ENCODE measurements at regions not wholly inside any gene's neighbourhood (a gene's known extent, or its start where the extent isn't known, plus 50 kb on each side); places are given as distances from the start of the nearest gene placed in this dataset.
"Not testable (repeated sequence)": the region's sequence is repeated elsewhere in the genome, so short reads cannot be mapped to it uniquely, and the experiment has no call there.

DNA sequence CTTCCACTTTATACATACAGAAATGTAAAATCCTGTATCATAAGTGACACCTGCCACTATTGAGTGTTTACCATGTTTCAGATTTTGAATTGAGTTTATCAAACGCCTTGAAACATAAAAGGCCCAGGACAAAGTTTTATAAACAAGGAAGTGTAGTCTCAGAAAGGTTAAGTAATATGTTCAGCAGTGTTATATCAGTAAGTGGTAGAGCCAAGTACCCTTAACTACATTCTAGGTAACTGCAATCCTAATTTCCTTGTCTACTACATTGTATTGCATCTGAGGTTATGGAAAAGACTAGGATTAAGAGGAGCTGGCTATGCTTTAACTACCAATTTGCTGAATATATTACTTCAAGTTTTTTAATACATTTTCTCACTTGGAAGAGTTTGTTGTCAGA is 641.6 kb downstream of the LRRC70 start:
- TF ChIP-seq, protein P1, sequence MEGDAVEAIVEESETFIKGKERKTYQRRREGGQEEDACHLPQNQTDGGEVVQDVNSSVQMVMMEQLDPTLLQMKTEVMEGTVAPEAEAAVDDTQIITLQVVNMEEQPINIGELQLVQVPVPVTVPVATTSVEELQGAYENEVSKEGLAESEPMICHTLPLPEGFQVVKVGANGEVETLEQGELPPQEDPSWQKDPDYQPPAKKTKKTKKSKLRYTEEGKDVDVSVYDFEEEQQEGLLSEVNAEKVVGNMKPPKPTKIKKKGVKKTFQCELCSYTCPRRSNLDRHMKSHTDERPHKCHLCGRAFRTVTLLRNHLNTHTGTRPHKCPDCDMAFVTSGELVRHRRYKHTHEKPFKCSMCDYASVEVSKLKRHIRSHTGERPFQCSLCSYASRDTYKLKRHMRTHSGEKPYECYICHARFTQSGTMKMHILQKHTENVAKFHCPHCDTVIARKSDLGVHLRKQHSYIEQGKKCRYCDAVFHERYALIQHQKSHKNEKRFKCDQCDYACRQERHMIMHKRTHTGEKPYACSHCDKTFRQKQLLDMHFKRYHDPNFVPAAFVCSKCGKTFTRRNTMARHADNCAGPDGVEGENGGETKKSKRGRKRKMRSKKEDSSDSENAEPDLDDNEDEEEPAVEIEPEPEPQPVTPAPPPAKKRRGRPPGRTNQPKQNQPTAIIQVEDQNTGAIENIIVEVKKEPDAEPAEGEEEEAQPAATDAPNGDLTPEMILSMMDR (conservative IDR thresholded peaks at IDR 0.05; ENCODE audit: low read depth, low read length) = no peak
- DNase-seq (ENCODE audit: low read depth) = no peak
- H3K4me3 ChIP-seq (ENCODE audit: low read depth, low read length) = no peak overlapping the region

DNA sequence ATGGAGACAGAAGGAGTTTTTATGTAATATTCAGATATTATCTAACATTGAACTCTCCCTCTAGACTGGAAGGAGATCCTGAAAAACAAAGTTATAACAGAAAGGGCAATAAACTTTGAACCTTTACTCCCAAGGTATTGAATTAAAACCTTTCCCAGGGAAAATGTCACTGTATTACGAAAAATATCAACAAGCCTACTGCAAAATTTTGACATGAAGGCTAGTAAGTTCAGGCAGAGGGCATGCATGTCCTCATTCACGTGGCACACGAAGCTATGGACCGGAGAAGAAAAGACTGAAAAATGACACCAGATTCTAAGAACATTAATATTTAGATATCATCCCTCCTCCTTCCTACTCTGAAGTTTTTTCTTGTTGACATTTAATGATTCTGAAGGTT is 638.8 kb downstream of the LRRC70 start:
- H3K4me3 ChIP-seq (ENCODE audit: low read depth, low read length) = no peak overlapping the region
- no peak for DNase-seq (ENCODE audit: low read depth)
- TF ChIP-seq, protein P1 (conservative IDR thresholded peaks at IDR 0.05; ENCODE audit: low read depth, low read length) = no peak

DNA sequence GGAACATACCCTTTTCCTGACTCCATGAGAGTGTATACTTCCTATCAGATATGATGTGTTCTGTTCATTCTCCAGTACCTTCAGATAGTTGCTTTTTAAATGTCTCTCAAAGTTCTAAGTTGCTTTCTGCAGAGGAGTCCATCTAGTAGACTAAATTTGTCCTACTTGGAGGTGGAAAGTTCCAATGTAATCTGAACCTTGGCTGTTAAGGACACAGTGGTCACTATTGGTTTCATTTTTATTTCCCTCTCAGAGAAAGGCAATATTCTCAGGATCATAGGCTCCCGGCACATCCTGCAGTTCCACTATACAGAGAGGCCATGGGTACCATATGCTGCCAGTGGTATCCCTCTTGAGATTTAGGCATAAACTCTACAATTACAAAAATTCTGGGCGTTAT is 634.6 kb downstream of the LRRC70 start:
- TF ChIP-seq, protein P1 (conservative IDR thresholded peaks at IDR 0.05; ENCODE audit: low read depth, low read length) = no peak
- no peak for DNase-seq (ENCODE audit: low read depth)
- H3K4me3 ChIP-seq (ENCODE audit: low read depth, low read length) = no peak overlapping the region

DNA sequence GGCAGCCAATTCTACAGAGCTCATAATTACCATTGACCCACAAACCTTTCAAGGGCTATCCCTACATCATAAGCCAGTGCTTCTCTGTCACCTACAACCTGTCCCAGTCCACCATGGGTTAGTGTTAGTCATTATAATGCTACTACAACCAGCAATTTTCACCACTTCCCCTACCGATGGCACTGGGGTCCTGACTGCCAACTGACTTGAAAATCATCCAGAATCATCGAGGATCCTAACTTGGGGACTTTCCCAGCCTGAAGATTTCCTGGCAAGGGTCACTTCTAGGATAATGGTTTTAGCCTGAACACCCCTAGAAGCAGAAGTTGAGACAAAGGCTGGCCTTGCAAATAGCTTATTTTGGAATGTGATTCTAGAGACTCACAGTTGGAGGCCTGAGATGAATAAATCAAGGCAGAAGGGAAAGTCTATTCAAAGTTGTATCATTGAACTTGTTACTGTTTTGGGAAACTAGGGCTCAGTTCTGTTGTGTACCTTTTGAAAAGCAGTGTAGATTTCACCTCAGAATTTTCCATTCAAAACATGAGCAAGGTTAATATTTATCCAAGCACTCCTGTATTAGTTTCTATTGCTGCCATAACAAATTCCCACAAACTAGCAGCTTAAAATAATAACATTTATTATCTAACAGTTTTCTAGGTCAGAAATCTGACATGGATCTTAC is 633.0 kb downstream of the LRRC70 start:
- H3K4me3 ChIP-seq (ENCODE audit: low read depth, low read length) = no peak overlapping the region
- no peak for DNase-seq (ENCODE audit: low read depth)
- TF ChIP-seq, protein P1 (conservative IDR thresholded peaks at IDR 0.05; ENCODE audit: low read depth, low read length) = no peak

DNA sequence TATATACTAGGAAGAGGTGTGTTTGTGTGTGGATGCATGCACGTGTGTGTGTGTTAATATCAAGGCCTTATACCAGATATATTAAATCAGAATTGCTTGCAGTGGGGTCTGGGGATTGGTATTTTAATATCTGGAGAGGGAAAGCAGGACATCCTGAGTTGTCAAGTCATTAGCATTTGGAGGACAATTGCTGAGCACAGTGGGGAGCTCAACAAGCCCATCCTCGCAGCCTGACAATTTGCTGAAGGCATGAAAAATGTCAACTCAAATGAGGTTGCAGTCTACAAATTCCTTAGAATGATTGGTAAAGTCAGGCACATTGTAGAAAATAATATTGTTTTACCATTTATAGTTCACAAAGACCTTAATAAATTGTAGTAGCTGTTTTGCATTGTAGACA is 627.4 kb downstream of the LRRC70 start:
- TF ChIP-seq, protein P1 (conservative IDR thresholded peaks at IDR 0.05; ENCODE audit: low read depth, low read length) = no peak
- no peak overlapping the region for H3K4me3 ChIP-seq (ENCODE audit: low read depth, low read length)
- no peak for DNase-seq (ENCODE audit: low read depth)

DNA sequence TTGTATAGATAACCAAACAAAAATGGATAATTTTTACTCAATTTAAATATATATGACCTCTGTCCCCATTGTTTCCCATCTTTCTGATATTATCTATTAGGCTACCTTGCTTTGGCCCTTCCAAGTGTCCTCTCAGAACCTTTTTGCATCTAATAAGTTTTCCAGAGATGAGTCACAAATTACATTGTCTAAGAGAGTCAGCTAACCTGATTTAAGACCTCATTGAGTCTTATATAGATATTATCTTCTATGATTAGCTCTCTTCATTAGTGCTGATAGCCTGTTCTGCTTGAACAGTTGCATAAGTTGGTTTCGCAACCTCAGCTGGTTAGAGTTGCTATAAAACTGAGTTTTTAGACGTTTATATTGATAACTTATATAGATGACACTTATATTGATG is 623.1 kb downstream of the LRRC70 start:
- TF ChIP-seq, protein P1 (conservative IDR thresholded peaks at IDR 0.05; ENCODE audit: low read depth, low read length) = no peak
- H3K4me3 ChIP-seq (ENCODE audit: low read depth, low read length) = no peak overlapping the region
- no peak for DNase-seq (ENCODE audit: low read depth)

DNA sequence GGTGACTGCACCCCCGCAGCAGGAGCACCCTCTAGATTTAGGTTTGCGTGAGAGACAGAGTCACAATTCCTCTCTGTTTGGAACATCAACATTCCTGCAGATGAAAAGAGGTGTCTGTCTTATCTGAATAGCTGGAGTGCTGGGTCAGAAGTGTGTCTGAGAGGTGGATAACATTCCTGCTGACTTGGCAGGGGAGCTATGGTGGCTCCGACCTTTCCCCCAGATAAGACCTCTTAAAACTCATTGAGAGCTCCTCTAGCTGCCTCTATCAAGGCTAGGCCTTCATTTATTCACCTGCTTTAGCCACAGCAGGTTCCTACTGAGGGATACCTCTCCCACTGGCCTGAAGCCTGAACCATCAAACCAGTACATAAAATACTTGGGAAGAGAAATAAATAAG is 615.5 kb downstream of the LRRC70 start:
- no peak for DNase-seq (ENCODE audit: low read depth)
- H3K4me3 ChIP-seq (ENCODE audit: low read depth, low read length) = no peak overlapping the region
- TF ChIP-seq, protein P1 (conservative IDR thresholded peaks at IDR 0.05; ENCODE audit: low read depth, low read length) = no peak

DNA sequence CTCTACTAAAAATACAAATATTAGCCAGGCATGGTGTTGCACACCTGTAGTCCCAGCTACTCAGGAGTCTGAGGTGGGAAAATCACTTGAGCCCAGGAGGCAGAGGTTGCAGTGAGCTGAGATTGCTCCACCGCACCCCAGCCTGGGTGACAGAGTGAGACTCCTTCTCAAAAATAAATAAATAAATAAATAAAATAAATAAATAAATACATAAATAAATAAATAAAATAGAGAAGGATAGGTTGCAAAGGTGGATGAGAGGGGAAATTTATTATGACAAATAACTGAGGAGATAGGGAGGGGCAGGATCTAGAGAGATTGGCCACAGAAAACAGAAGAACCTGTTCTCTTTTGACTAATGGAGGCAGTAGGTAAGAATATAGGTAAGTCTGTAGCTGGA is 601.6 kb downstream of the LRRC70 start:
- not testable (repeated sequence) for H3K4me3 ChIP-seq (ENCODE audit: low read depth, low read length); DNase-seq (ENCODE audit: low read depth)

All from epithelial cell of proximal tubule (primary cell).